HEK293T (cell line): ENCODE measurements at regions not wholly inside any gene's neighbourhood (a gene's known extent, or its start where the extent isn't known, plus 50 kb on each side); places are given as distances from the start of the nearest gene placed in this dataset.

Experiments used
- BHLHE40 ChIP-seq: fragments of 450-650 bp; IDR thresholded peaks from 2 replicates; pipeline ENCODE4 v1.6.1; 2016; ENCODE audit warnings: mild to moderate bottlenecking, moderate library complexity, borderline replicate concordance
- CTBP1 ChIP-seq: fragments of 450-650 bp; IDR thresholded peaks from 2 replicates; pipeline ENCODE4 v1.6.1; 2016; ENCODE audit warnings: borderline replicate concordance
- ELF4 ChIP-seq: fragments of 450-650 bp; IDR thresholded peaks from 2 replicates; pipeline ENCODE4 v1.6.1; 2017; ENCODE audit warnings: antibody characterized with exemption
- FOXM1 ChIP-seq: fragments of 450-650 bp; IDR thresholded peaks from 2 replicates; pipeline ENCODE4 v1.6.1; 2017; ENCODE audit warnings: mild to moderate bottlenecking, borderline replicate concordance
- HDGF ChIP-seq: fragments of 450-650 bp; IDR thresholded peaks from 2 replicates; pipeline ENCODE4 v1.6.1; 2017; ENCODE audit warnings: antibody characterized with exemption, borderline replicate concordance
- LEF1 ChIP-seq: fragments of 450-650 bp; IDR thresholded peaks from 2 replicates; pipeline ENCODE4 v1.6.1; 2017; ENCODE audit warnings: mild to moderate bottlenecking, borderline replicate concordance
- NFRKB ChIP-seq: fragments of 450-650 bp; IDR thresholded peaks from 2 replicates; pipeline ENCODE4 v1.6.1; 2016; ENCODE audit warnings: mild to moderate bottlenecking, moderate library complexity
- SP1 ChIP-seq: fragments of 450-650 bp; IDR thresholded peaks from 2 replicates; pipeline ENCODE4 v1.6.1; 2017
- SUZ12 ChIP-seq: fragments of 450-650 bp; IDR thresholded peaks from 2 replicates; pipeline ENCODE4 v1.6.1; 2016; ENCODE audit warnings: mild to moderate bottlenecking
- TARDBP ChIP-seq: fragments of 450-650 bp; IDR thresholded peaks from 2 replicates; pipeline ENCODE4 v1.6.1; 2016
- ZNF384 ChIP-seq: fragments of 450-650 bp; IDR thresholded peaks from 2 replicates; pipeline ENCODE4 v1.6.1; 2016

GRCh38 chr7:86444245-86444644, 199.5 kb upstream of the GRM3 start:
- TF ChIP-seq FOXM1 = no peak
- TF ChIP-seq CTBP1 = no peak
- no peak for TF ChIP-seq HDGF
- no peak for TF ChIP-seq SUZ12
- no peak for TF ChIP-seq SP1
- TF ChIP-seq TARDBP = no peak
- TF ChIP-seq BHLHE40 = no peak
- TF ChIP-seq ZNF384 = no peak
- no peak for TF ChIP-seq NFRKB
- no peak for TF ChIP-seq ELF4
- no peak for TF ChIP-seq LEF1
